ENCODE measurements at regions not wholly inside any gene's neighbourhood (a gene's known extent, or its start where the extent isn't known, plus 50 kb on each side); places are given as distances from the start of the nearest gene placed in this dataset.

DNA sequence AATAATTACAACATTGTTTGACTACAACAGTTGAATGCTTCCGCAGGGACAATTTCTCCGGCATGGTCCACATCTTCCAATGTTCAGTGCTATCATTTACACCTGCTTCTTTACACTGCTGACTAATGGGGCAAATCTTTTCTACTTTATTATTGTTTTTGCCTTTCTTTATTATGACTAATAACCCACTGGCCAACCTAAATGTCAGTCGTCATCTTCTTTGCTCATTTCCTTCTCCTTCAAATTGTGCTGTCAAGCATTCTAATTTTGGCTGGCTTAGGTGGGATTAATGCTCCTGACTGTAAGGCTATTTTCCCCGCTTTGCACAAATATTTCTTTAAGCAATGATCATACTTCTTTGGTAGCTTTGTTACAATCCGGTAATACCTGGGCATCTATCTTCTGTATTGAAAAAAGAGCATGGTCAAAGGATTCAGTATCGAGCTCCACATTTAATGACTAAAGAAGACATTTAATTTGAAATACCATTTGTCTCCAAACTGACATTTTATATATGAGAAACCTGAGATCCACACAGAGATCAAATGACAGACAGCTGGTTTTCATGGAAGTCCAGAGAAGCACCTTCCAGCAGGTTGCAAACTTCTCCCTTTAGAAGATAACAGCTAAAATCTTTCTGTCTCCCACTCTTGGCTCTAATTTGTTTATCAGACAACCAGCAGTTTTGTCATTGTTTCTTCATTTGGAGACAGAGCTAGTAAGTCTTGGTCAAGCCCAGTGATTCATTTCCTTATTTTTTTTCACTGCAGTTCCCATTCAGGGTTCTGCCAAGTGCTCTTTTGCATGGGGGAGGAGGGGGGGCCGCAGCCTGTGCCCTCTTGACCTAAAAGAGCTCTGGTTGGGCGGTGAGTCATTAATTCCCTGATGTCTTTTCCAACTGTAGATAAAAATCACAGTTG lies 132.9 kb downstream of the SOCS6 start:
- Histone ChIP-seq H3K27me3 (ENCODE audit: control insufficient read depth in 1 of 2, insufficient read depth in 2 of 2, low read length in 2 of 2) (no peaks in the 10 kb centered on the region), H3K79me2 (ENCODE audit: insufficient read depth, low read length) (no peaks in the 10 kb centered on the region), H3K4me3 (replicated peaks in 1 of 3; ENCODE audit: insufficient read depth in 1 of 3, low read depth in 2 of 3, low read length in 3 of 3) (no peak overlapping the region), H4K20me1 (ENCODE audit: insufficient read depth, low read length) (no peaks in the 10 kb centered on the region), H3K36me3 (replicated peaks in 1 of 2; ENCODE audit: control insufficient read depth in 1 of 2, insufficient read depth in 2 of 2, low read length in 2 of 2) (no peaks in the 10 kb centered on the region), H3K9ac (ENCODE audit: insufficient read depth, low read depth, low read length) (no peak overlapping the region), H2AFZ (ENCODE audit: low read length) (no peak overlapping the region), H3K4me2 (ENCODE audit: low read depth, low read length) (no peak overlapping the region), H3K4me1 (ENCODE audit: insufficient read depth, low read length) (peaks cover 54% of the 10 kb centered on the region), H3K27ac (ENCODE audit: extremely low read length, insufficient read depth, low read length) (no peak overlapping the region), H3K9me3 (ENCODE audit: low read length) (no peaks in the 10 kb centered on the region)
- WGBS (ENCODE audit: low lambda C conversion rate), result 88% methylated on average over 8 of the region's 8 CpGs
- no peak for ATAC-seq
- BruUV-seq (replicated peaks), result no TSS peak
- ChIA-PET CTCF (ENCODE audit: low intra/inter-chr PET ratio, low total read pairs) (interaction anchor here (1.6 kb wide), 1 partner anchor 12 kb away, joined by 4 read pairs; no protein-coding TSS in a partner anchor), POLR2A (interaction anchor here (1.1 to 2.3 kb wide), 4 partner anchors 11 to 87 kb away, joined by 4 to 13 read pairs (median 5); no protein-coding TSS in a partner anchor)
- peak; percentile 35 for DNase-seq (ENCODE audit: low spot score)
- in situ Hi-C loops (cut with HindIII; ENCODE audit: extremely low pct_ligation_motif_present, low pct_unique_long_range_greater_than_20kb), result no loop called here
- intact Hi-C loops (cut with micrococcal nuclease; ENCODE audit: unreplicated experiment), result no loop called here
- no peak for FAIRE-seq
- TF ChIP-seq THYN1 (CRISPR knock-in tag; IDR thresholded peaks at IDR 0.05; ENCODE audit: borderline replicate concordance, low read depth) (no peak), ETV5 (CRISPR knock-in tag; IDR thresholded peaks at IDR 0.05; ENCODE audit: borderline replicate concordance) (no peak), ZFP37 (CRISPR knock-in tag; IDR thresholded peaks at IDR 0.05; ENCODE audit: borderline replicate concordance) (no peak), MBD4 (IDR thresholded peaks at IDR 0.05; ENCODE audit: borderline replicate concordance, low read length) (no peak), YEATS2 (CRISPR knock-in tag; IDR thresholded peaks at IDR 0.05; ENCODE audit: borderline replicate concordance) (no peak), ZNF550 (CRISPR knock-in tag; IDR thresholded peaks at IDR 0.05; ENCODE audit: borderline replicate concordance) (no peak), NR2F2 (IDR thresholded peaks at IDR 0.05; ENCODE audit: borderline replicate concordance, low read depth) (peak; percentile 46; the same call in 1 of the 2 replicates), CEBPB (IDR thresholded peaks at IDR 0.05; ENCODE audit: borderline replicate concordance, low read depth, low read length) (no peak), FOSL2 (CRISPR knock-in tag; IDR thresholded peaks at IDR 0.05) (peak; percentile 84), TOPORS (CRISPR knock-in tag; IDR thresholded peaks at IDR 0.05) (no peak), ZNF557 (CRISPR knock-in tag; IDR thresholded peaks at IDR 0.05) (no peak), HDAC6 (IDR thresholded peaks at IDR 0.05; ENCODE audit: low read depth, low read length) (no peak), ZC3H4 (CRISPR knock-in tag; IDR thresholded peaks at IDR 0.05; ENCODE audit: borderline replicate concordance) (no peak), ADNP (CRISPR knock-in tag; IDR thresholded peaks at IDR 0.05) (no peak), ZNF768 (CRISPR knock-in tag; IDR thresholded peaks at IDR 0.05) (no peak), MTF2 (CRISPR knock-in tag; IDR thresholded peaks at IDR 0.05; ENCODE audit: borderline replicate concordance) (no peak), NFIC (IDR thresholded peaks at IDR 0.05; ENCODE audit: low read length) (no peak), ZNF326 (CRISPR knock-in tag; IDR thresholded peaks at IDR 0.05; ENCODE audit: borderline replicate concordance) (no peak), KLF12 (CRISPR knock-in tag; IDR thresholded peaks at IDR 0.05; ENCODE audit: borderline replicate concordance) (no peak), ZNF30 (CRISPR knock-in tag; IDR thresholded peaks at IDR 0.05) (no peak)
- TF ChIP-seq, protein P1, sequence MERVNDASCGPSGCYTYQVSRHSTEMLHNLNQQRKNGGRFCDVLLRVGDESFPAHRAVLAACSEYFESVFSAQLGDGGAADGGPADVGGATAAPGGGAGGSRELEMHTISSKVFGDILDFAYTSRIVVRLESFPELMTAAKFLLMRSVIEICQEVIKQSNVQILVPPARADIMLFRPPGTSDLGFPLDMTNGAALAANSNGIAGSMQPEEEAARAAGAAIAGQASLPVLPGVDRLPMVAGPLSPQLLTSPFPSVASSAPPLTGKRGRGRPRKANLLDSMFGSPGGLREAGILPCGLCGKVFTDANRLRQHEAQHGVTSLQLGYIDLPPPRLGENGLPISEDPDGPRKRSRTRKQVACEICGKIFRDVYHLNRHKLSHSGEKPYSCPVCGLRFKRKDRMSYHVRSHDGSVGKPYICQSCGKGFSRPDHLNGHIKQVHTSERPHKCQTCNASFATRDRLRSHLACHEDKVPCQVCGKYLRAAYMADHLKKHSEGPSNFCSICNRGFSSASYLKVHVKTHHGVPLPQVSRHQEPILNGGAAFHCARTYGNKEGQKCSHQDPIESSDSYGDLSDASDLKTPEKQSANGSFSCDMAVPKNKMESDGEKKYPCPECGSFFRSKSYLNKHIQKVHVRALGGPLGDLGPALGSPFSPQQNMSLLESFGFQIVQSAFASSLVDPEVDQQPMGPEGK (CRISPR knock-in tag; IDR thresholded peaks at IDR 0.05), result peak; percentile 89
- TF ChIP-seq, protein P2, sequence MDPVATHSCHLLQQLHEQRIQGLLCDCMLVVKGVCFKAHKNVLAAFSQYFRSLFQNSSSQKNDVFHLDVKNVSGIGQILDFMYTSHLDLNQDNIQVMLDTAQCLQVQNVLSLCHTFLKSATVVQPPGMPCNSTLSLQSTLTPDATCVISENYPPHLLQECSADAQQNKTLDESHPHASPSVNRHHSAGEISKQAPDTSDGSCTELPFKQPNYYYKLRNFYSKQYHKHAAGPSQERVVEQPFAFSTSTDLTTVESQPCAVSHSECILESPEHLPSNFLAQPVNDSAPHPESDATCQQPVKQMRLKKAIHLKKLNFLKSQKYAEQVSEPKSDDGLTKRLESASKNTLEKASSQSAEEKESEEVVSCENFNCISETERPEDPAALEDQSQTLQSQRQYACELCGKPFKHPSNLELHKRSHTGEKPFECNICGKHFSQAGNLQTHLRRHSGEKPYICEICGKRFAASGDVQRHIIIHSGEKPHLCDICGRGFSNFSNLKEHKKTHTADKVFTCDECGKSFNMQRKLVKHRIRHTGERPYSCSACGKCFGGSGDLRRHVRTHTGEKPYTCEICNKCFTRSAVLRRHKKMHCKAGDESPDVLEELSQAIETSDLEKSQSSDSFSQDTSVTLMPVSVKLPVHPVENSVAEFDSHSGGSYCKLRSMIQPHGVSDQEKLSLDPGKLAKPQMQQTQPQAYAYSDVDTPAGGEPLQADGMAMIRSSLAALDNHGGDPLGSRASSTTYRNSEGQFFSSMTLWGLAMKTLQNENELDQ (CRISPR knock-in tag; IDR thresholded peaks at IDR 0.05; ENCODE audit: borderline replicate concordance), result no peak

All from HepG2 (cell line).